HCT116 (cell line): ENCODE measurements at regions not wholly inside any gene's neighbourhood (a gene's known extent, or its start where the extent isn't known, plus 50 kb on each side); places are given as distances from the start of the nearest gene placed in this dataset.

Experiments
- ATAC-seq: fragments of 200-7000 bp; cut with Tn5 transposase; 2 replicates; pipeline ENCODE4 v1.9.1; 2020; ENCODE audit warnings: mild to moderate bottlenecking, moderate library complexity
- BruUV-seq: library from RNA; stranded (reverse); fragments of 400-500 nt; replicated peaks from 2 replicates; lab custom pipeline; 2021; lab: Mats Ljungman, UMichigan
- CTCF ChIA-PET: fragments of 300-600 bp; sonication (Branson Sonifier 250); formaldehyde crosslinking; loops from one replicate; lab custom pipeline; 2021; ENCODE audit warnings: antibody characterized with exemption; lab: Charles Lee
- POLR2A ChIA-PET: fragments of 300-600, 350-600 bp; sonication (Branson Sonifier 250); formaldehyde crosslinking; loops from one replicate; lab custom pipeline; 2021; ENCODE audit warnings: antibody characterized with exemption; lab: Charles Lee
- RAD21 ChIA-PET, 2 experiments: fragments of 300-600 bp; sonication (Branson Sonifier 250); formaldehyde crosslinking; loops; one replicate each; lab custom pipeline; 2023; ENCODE audit warnings: low total read pairs in 2 of 2; ENCODE audit not compliant: uncharacterized antibody in 2 of 2, unreplicated experiment in 2 of 2, low non-redundant PET in 1 of 2; lab: Charles Lee
- DNase-seq: peaks from one replicate; pipeline ENCODE4 v3.0.0-alpha.2; 2010; ENCODE audit warnings: low read depth, low spot score
- H2AFZ ChIP-seq: fragments of 200-600 bp; shearing (Covaris generic), sonication (generic); 2 replicates; pipeline ENCODE4 v1.6.1; 2017; ENCODE audit warnings: low read depth, mixed run types, mixed read lengths, antibody characterized with exemption, low read length; ENCODE audit not compliant: poor library complexity, severe bottlenecking
- H3K27ac ChIP-seq: 2 replicates; pipeline ENCODE4 v1.5.1; 2012; ENCODE audit warnings: low read depth, low read length
- H3K27me3 ChIP-seq: fragments of 200-600 bp; sonication (generic); 2 replicates; pipeline ENCODE4 v1.6.1; 2016; ENCODE audit warnings: mixed run types, low read length, mixed read lengths; ENCODE audit not compliant: insufficient read depth
- H3K36me3 ChIP-seq, 2 experiments: fragments of 200-500 bp in 1 of 2; fragments of 200-600 bp in 1 of 2; sonication (Bioruptor generic) in 1 of 2; sonication (generic) in 1 of 2; 2 replicates each; pipeline versions ENCODE4 v1.5.1 to v1.6.1; 2014 to 2016; ENCODE audit warnings: low read length in 2 of 2, inconsistent platforms in 1 of 2, mixed read lengths in 1 of 2, mixed run types in 1 of 2; ENCODE audit not compliant: insufficient read depth in 2 of 2, control insufficient read depth in 1 of 2
- H3K4me1 ChIP-seq, 2 experiments: fragments of 200-600 bp in 1 of 2; sonication (generic) in 1 of 2; 2 replicates each; pipeline versions ENCODE4 v1.5.1 to v1.6.1; 2012 to 2017; ENCODE audit warnings: low read length in 2 of 2, inconsistent platforms in 1 of 2, mild to moderate bottlenecking in 1 of 2, mixed read lengths in 1 of 2, mixed run types in 1 of 2, moderate library complexity in 1 of 2; ENCODE audit not compliant: insufficient read depth in 2 of 2, control insufficient read depth in 1 of 2
- H3K4me2 ChIP-seq: fragments of 200-600 bp; sonication (generic); 2 replicates; pipeline ENCODE4 v1.6.1; 2017; ENCODE audit warnings: mixed run types, low read length, mixed read lengths
- H3K4me3 ChIP-seq, 2 experiments: fragments of 200-600 bp in 1 of 2; sonication (generic) in 1 of 2; replicated peaks in 1 of 2; 2 replicates each; pipeline ENCODE4 v1.5.1; 2011 to 2016; ENCODE audit warnings: low read length in 2 of 2, control low read depth in 1 of 2, low read depth in 1 of 2, mild to moderate bottlenecking in 1 of 2, mixed read lengths in 1 of 2, mixed run types in 1 of 2
- H3K79me2 ChIP-seq: fragments of 200-600 bp; sonication (generic); 2 replicates; pipeline ENCODE4 v1.6.1; 2017; ENCODE audit warnings: mild to moderate bottlenecking, mixed run types, low read length, moderate library complexity, mixed read lengths; ENCODE audit not compliant: insufficient read depth
- H3K9ac ChIP-seq: fragments of 200-600 bp; sonication (generic); 2 replicates; pipeline ENCODE4 v1.6.1; 2016; ENCODE audit warnings: low read length, mixed read lengths
- H3K9me2 ChIP-seq: fragments of 200-600 bp; sonication (generic), shearing (Covaris generic); 2 replicates; pipeline ENCODE4 v1.6.1; 2017; ENCODE audit warnings: mixed run types, mild to moderate bottlenecking, moderate library complexity; ENCODE audit not compliant: insufficient read depth
- H3K9me3 ChIP-seq, 2 experiments: fragments of 200-500 bp in 1 of 2; fragments of 200-600 bp in 1 of 2; sonication (Bioruptor generic) in 1 of 2; sonication (generic) in 1 of 2; 2 replicates each; pipeline ENCODE4 v1.6.1; 2014 to 2017; ENCODE audit warnings: low read length in 2 of 2, mixed read lengths in 2 of 2, inconsistent platforms in 1 of 2, low read depth in 1 of 2, mild to moderate bottlenecking in 1 of 2, mixed run types in 1 of 2, moderate library complexity in 1 of 2; ENCODE audit not compliant: control insufficient read depth in 1 of 2, insufficient read depth in 1 of 2
- H4K20me1 ChIP-seq: fragments of 200-600 bp; sonication (generic), shearing (Covaris generic); 2 replicates; pipeline ENCODE4 v1.6.1; 2017; ENCODE audit warnings: mixed run types, mild to moderate bottlenecking, moderate library complexity; ENCODE audit not compliant: insufficient read depth
- ATF3 ChIP-seq: IDR thresholded peaks from 2 replicates; pipeline ENCODE4 v1.6.1; 2012
- CBX3 ChIP-seq: IDR thresholded peaks from 2 replicates; pipeline ENCODE4 v1.6.1; 2012; ENCODE audit warnings: low read depth
- CEBPB ChIP-seq: IDR thresholded peaks from 2 replicates; pipeline ENCODE4 v1.6.1; 2012; ENCODE audit warnings: low read depth
- EGR1 ChIP-seq: IDR thresholded peaks from 2 replicates; pipeline ENCODE4 v1.6.1; 2012; ENCODE audit warnings: low read depth
- ELF1 ChIP-seq: IDR thresholded peaks from 2 replicates; pipeline ENCODE4 v1.6.1; 2012; ENCODE audit warnings: low read depth, borderline replicate concordance
- EZH2 ChIP-seq: fragments of 200-600 bp; sonication (generic); IDR thresholded peaks from 2 replicates; pipeline ENCODE4 v1.6.1; 2017; ENCODE audit warnings: antibody characterized with exemption, mixed run types
- FOSL1 ChIP-seq: IDR thresholded peaks from 2 replicates; pipeline ENCODE4 v1.6.1; 2012; ENCODE audit warnings: low read depth
- MAX ChIP-seq: IDR thresholded peaks from 2 replicates; pipeline ENCODE4 v1.6.1; 2012
- POLR2A ChIP-seq: IDR thresholded peaks from 2 replicates; pipeline ENCODE4 v1.7.0; 2011; ENCODE audit warnings: borderline replicate concordance; ENCODE audit not compliant: insufficient read depth, insufficient read length; ENCODE audit errors: extremely low read depth
- POLR2AphosphoS5 ChIP-seq: IDR thresholded peaks from 2 replicates; pipeline ENCODE4 v1.6.1; 2011; ENCODE audit warnings: mild to moderate bottlenecking, low read depth, low read length, moderate library complexity
- RAD21 ChIP-seq: IDR thresholded peaks from 2 replicates; pipeline ENCODE4 v1.6.1; 2012; ENCODE audit warnings: low read depth, mild to moderate bottlenecking
- REST ChIP-seq: IDR thresholded peaks from 2 replicates; pipeline ENCODE4 v1.6.1; 2012; ENCODE audit warnings: low read depth
- SIN3A ChIP-seq: IDR thresholded peaks from 2 replicates; pipeline ENCODE4 v1.6.1; 2012; ENCODE audit warnings: low read depth
- SP1 ChIP-seq: IDR thresholded peaks from 2 replicates; pipeline ENCODE4 v1.6.1; 2012; ENCODE audit warnings: low read depth
- SRF ChIP-seq: IDR thresholded peaks from 2 replicates; pipeline ENCODE4 v1.6.1; 2012; ENCODE audit warnings: low read depth
- YY1 ChIP-seq: IDR thresholded peaks from 2 replicates; pipeline ENCODE4 v1.6.1; 2011; ENCODE audit warnings: low read length, low read depth, moderate library complexity, mild to moderate bottlenecking; ENCODE audit not compliant: insufficient replicate concordance; ENCODE audit errors: extremely low read depth
- ZBTB33 ChIP-seq: IDR thresholded peaks from 2 replicates; pipeline ENCODE4 v1.6.1; 2011; ENCODE audit warnings: mild to moderate bottlenecking, low read length, moderate library complexity; ENCODE audit not compliant: insufficient replicate concordance; ENCODE audit errors: extremely low read depth
- ZFX ChIP-seq: fragments of 450-650 bp; IDR thresholded peaks from 2 replicates; pipeline ENCODE4 v1.6.1; 2017
- ZNF274 ChIP-seq: fragments of 200-500 bp; sonication (Bioruptor generic); IDR thresholded peaks from 2 replicates; pipeline ENCODE4 v1.6.1; 2014; ENCODE audit warnings: mild to moderate bottlenecking, low read depth, low read length, inconsistent platforms
- intact Hi-C: fragments of 100-400 bp; cut with micrococcal nuclease; formaldehyde crosslinking; loops from 2 replicates; pipeline ENCODE4 v1.10.0; 2022

- H3K9ac ChIP-seq: no peak overlapping the region
- H3K9me3 ChIP-seq: no peaks in the 10 kb centered on the region
- H2AFZ ChIP-seq: no peak overlapping the region
- H4K20me1 ChIP-seq: no peaks in the 10 kb centered on the region
- no peaks in the 10 kb centered on the region for H3K27me3 ChIP-seq
- no peak overlapping the region for H3K27ac ChIP-seq
- ChIA-PET RAD21 (no interaction called here), CTCF (no interaction called here), POLR2A (no interaction called here)
- H3K4me2 ChIP-seq: no peak overlapping the region
- DNase-seq (no peak), ATAC-seq (no peak)
- intact Hi-C loops: no loop called here
- H3K4me3 ChIP-seq: no peak overlapping the region
- H3K4me1 ChIP-seq: no peaks in the 10 kb centered on the region
- no peaks in the 10 kb centered on the region for H3K79me2 ChIP-seq
- TF ChIP-seq SP1 (no peak), FOSL1 (no peak), RAD21 (no peak), POLR2AphosphoS5 (no peak), MAX (no peak), EZH2 (no peak), SIN3A (no peak), CEBPB (no peak), ATF3 (no peak), ZFX (no peak), YY1 (no peak), POLR2A (no peak), ZNF274 (no peak), SRF (no peak), REST (no peak), ZBTB33 (no peak), CBX3 (no peak), ELF1 (no peak), EGR1 (no peak)
- no TSS peak for BruUV-seq
- no peaks in the 10 kb centered on the region for H3K36me3 ChIP-seq
- H3K9me2 ChIP-seq: no peaks in the 10 kb centered on the region; the same call in 1 of the 2 replicates
Measured at GRCh38 chr3:182050932-182051331, 339.2 kb downstream of the SOX2 start.
